Nephron (organoid): ENCODE measurements at regions not wholly inside any gene's neighbourhood (a gene's known extent, or its start where the extent isn't known, plus 50 kb on each side); places are given as distances from the start of the nearest gene placed in this dataset.

Source experiments
- H3K27ac Mint-ChIP-seq, 3 experiments: 2 replicates each; pipeline ENCODE4 v1.8.0; 2020; ENCODE audit warnings: mixed read lengths in 3 of 3, mild to moderate bottlenecking in 2 of 3, moderate library complexity in 1 of 3
- H3K27me3 Mint-ChIP-seq: 2 replicates; pipeline ENCODE4 v1.8.0; 2021; ENCODE audit warnings: low read depth, mild to moderate bottlenecking, moderate library complexity, mixed read lengths
- H3K36me3 Mint-ChIP-seq: 2 replicates; pipeline ENCODE4 v1.8.0; 2020; ENCODE audit warnings: low read depth, mixed read lengths
- H3K4me1 Mint-ChIP-seq: 2 replicates; pipeline ENCODE4 v1.8.0; 2020; ENCODE audit warnings: mixed read lengths
- H3K4me3 Mint-ChIP-seq, 3 experiments: 2 replicates each; pipeline ENCODE4 v1.8.0; 2020; ENCODE audit warnings: mild to moderate bottlenecking in 3 of 3, mixed read lengths in 3 of 3, moderate library complexity in 2 of 3
- H3K9me3 Mint-ChIP-seq: 2 replicates; pipeline ENCODE4 v1.8.0; 2020; ENCODE audit warnings: mixed read lengths
- TF ChIP-seq, protein P1 (sequence below), 3 experiments: fragments of 200-600 bp; sonication (generic); IDR thresholded peaks; one replicate each; pipeline ENCODE4 v1.5.0; 2021; ENCODE audit warnings: antibody characterized with exemption in 3 of 3; ENCODE audit not compliant: unreplicated experiment in 3 of 3

- Mint-ChIP-seq H3K4me3 (no peak overlapping the region), H3K27me3 (no peaks in the 10 kb centered on the region), H3K4me1 (no peaks in the 10 kb centered on the region), H3K9me3 (peaks cover 8% of the 10 kb centered on the region), H3K27ac (no peak overlapping the region), H3K36me3 (peaks cover 3% of the 10 kb centered on the region)
- TF ChIP-seq, protein P1, sequence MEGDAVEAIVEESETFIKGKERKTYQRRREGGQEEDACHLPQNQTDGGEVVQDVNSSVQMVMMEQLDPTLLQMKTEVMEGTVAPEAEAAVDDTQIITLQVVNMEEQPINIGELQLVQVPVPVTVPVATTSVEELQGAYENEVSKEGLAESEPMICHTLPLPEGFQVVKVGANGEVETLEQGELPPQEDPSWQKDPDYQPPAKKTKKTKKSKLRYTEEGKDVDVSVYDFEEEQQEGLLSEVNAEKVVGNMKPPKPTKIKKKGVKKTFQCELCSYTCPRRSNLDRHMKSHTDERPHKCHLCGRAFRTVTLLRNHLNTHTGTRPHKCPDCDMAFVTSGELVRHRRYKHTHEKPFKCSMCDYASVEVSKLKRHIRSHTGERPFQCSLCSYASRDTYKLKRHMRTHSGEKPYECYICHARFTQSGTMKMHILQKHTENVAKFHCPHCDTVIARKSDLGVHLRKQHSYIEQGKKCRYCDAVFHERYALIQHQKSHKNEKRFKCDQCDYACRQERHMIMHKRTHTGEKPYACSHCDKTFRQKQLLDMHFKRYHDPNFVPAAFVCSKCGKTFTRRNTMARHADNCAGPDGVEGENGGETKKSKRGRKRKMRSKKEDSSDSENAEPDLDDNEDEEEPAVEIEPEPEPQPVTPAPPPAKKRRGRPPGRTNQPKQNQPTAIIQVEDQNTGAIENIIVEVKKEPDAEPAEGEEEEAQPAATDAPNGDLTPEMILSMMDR (IDR thresholded peaks at IDR 0.05; ENCODE audit: unreplicated experiment in 3 of 3), result no peak
Observed at GRCh38 chr3:24622696-24623225, 128.1 kb upstream of the THRB start.

DNA sequence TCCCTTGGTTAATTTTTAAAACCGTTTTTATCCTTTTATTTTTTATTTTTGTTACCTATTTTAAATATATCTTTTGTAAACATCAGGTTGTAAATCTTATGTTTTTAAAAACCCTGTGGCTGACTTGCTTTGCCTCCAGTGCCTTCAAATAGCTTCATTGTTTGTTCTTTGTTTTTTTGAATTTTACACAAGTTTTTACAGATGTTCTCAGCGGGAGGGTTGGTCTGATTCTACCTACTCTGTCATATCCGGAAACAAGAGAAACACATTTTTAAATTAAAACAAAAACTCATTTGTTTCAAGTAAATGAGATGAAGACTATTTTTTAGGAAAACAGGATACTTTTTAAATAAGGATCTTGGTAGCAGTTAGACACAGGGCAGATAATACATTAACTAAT is 129.0 kb upstream of the THRB start:
- H3K27me3 Mint-ChIP-seq, result no peaks in the 10 kb centered on the region
- TF ChIP-seq, protein P1 (IDR thresholded peaks at IDR 0.05; ENCODE audit: unreplicated experiment in 3 of 3), result no peak
- peaks cover 3% of the 10 kb centered on the region for H3K36me3 Mint-ChIP-seq
- H3K4me3 Mint-ChIP-seq, result no peak overlapping the region
- peaks cover 3% of the 10 kb centered on the region for H3K4me1 Mint-ChIP-seq
- H3K9me3 Mint-ChIP-seq, result peaks cover 10% of the 10 kb centered on the region
- H3K27ac Mint-ChIP-seq, result no peak overlapping the region

- peaks cover 3% of the 10 kb centered on the region for H3K36me3 Mint-ChIP-seq
- peaks cover 7% of the 10 kb centered on the region for H3K4me1 Mint-ChIP-seq
- no peak overlapping the region for H3K4me3 Mint-ChIP-seq
- peaks cover 10% of the 10 kb centered on the region for H3K9me3 Mint-ChIP-seq
- H3K27ac Mint-ChIP-seq, result no peak overlapping the region
- TF ChIP-seq, protein P1 (IDR thresholded peaks at IDR 0.05; ENCODE audit: unreplicated experiment in 3 of 3), result no peak
- no peaks in the 10 kb centered on the region for H3K27me3 Mint-ChIP-seq
Observed at GRCh38 chr3:24624938-24625681, 130.5 kb upstream of the THRB start.

- TF ChIP-seq, protein P1 (IDR thresholded peaks at IDR 0.05; ENCODE audit: unreplicated experiment in 3 of 3), result no peak
- Mint-ChIP-seq H3K36me3 (peaks cover 3% of the 10 kb centered on the region), H3K27me3 (no peaks in the 10 kb centered on the region), H3K4me3 (no peak overlapping the region), H3K27ac (peak overlapping the region in 1 of 3 experiments; percentile 36), H3K9me3 (peaks cover 10% of the 10 kb centered on the region), H3K4me1 (peaks cover 7% of the 10 kb centered on the region)
Observed at GRCh38 chr3:24628523-24629258, 134.0 kb upstream of the THRB start.

- Mint-ChIP-seq H3K4me3 (no peak overlapping the region), H3K27me3 (no peaks in the 10 kb centered on the region), H3K9me3 (peaks cover 14% of the 10 kb centered on the region), H3K36me3 (no peaks in the 10 kb centered on the region), H3K27ac (no peak overlapping the region), H3K4me1 (peaks cover 7% of the 10 kb centered on the region)
- TF ChIP-seq, protein P1 (IDR thresholded peaks at IDR 0.05; ENCODE audit: unreplicated experiment in 3 of 3), result no peak
Observed at GRCh38 chr3:24631481-24631880, 136.8 kb upstream of the THRB start.
